Loucy (cell line): ENCODE measurements at regions not wholly inside any gene's neighbourhood (a gene's known extent, or its start where the extent isn't known, plus 50 kb on each side); places are given as distances from the start of the nearest gene placed in this dataset.

Experiments used
- H2AFZ ChIP-seq: fragments of 200-600 bp; sonication (generic); 2 replicates; pipeline ENCODE4 v1.6.0; 2016; ENCODE audit warnings: antibody characterized with exemption, mild to moderate bottlenecking, low read length, moderate library complexity
- H3F3A ChIP-seq: fragments of 200-600 bp; 2 replicates; pipeline ENCODE4 v1.6.0; 2016; ENCODE audit warnings: antibody characterized with exemption, low read depth, mild to moderate bottlenecking
- H3K27me3 ChIP-seq: fragments of 200-600 bp; sonication (generic); 2 replicates; pipeline ENCODE4 v1.6.1; 2014; ENCODE audit warnings: low read length, mild to moderate bottlenecking; ENCODE audit not compliant: insufficient read depth, poor library complexity, severe bottlenecking
- H3K36me3 ChIP-seq: fragments of 200-600 bp; sonication (generic); 2 replicates; pipeline ENCODE4 v1.6.1; 2016; ENCODE audit warnings: low read length; ENCODE audit not compliant: insufficient read depth
- H3K4me1 ChIP-seq: fragments of 200-600 bp; sonication (generic); 2 replicates; pipeline ENCODE4 v1.5.1; 2014; ENCODE audit warnings: low read length, mild to moderate bottlenecking; ENCODE audit not compliant: insufficient read depth, poor library complexity, severe bottlenecking
- H3K4me2 ChIP-seq: fragments of 200-600 bp; sonication (generic); 2 replicates; pipeline ENCODE4 v1.6.0; 2014; ENCODE audit warnings: antibody characterized with exemption, low read length, low read depth, mild to moderate bottlenecking; ENCODE audit not compliant: poor library complexity, severe bottlenecking
- H3K4me3 ChIP-seq: fragments of 200-600 bp; sonication (generic); 2 replicates; pipeline ENCODE4 v1.5.1; 2014; ENCODE audit warnings: low read length, mild to moderate bottlenecking, mixed read lengths; ENCODE audit not compliant: poor library complexity, severe bottlenecking
- H3K79me2 ChIP-seq: fragments of 200-600 bp; sonication (generic); 2 replicates; pipeline ENCODE4 v1.6.1; 2014; ENCODE audit warnings: low read length; ENCODE audit not compliant: insufficient read depth
- H3K9ac ChIP-seq: fragments of 200-600 bp; sonication (generic); 2 replicates; pipeline ENCODE4 v1.6.0; 2014; ENCODE audit warnings: mild to moderate bottlenecking, low read depth, low read length, moderate library complexity; ENCODE audit not compliant: poor library complexity, severe bottlenecking
- H3K9me2 ChIP-seq: fragments of 200-600 bp; sonication (generic); replicated peaks from 2 replicates; pipeline ENCODE4 v1.6.1; 2016; ENCODE audit warnings: low read depth, low read length, mixed read lengths
- H3K9me3 ChIP-seq: fragments of 200-600 bp; sonication (generic); 2 replicates; pipeline ENCODE4 v1.6.1; 2014; ENCODE audit warnings: mild to moderate bottlenecking, antibody characterized with exemption, low read length, low read depth; ENCODE audit not compliant: insufficient read depth
- H4K20me1 ChIP-seq: fragments of 200-600 bp; sonication (generic); 2 replicates; pipeline ENCODE4 v1.6.0; 2014; ENCODE audit warnings: antibody characterized with exemption, low read length, mild to moderate bottlenecking; ENCODE audit not compliant: insufficient read depth, poor library complexity, severe bottlenecking
- CTCF ChIP-seq: fragments of 200-600 bp; sonication (generic); conservative IDR thresholded peaks from 2 replicates; pipeline ENCODE4 v1.5.1; 2014; ENCODE audit warnings: mild to moderate bottlenecking, antibody characterized with exemption, low read length
- EZH2phosphoT487 ChIP-seq: fragments of 200-600 bp; IDR thresholded peaks from 2 replicates; pipeline ENCODE4 v1.6.1; 2018; ENCODE audit warnings: antibody characterized with exemption, mild to moderate bottlenecking, moderate library complexity, borderline replicate concordance

DNA sequence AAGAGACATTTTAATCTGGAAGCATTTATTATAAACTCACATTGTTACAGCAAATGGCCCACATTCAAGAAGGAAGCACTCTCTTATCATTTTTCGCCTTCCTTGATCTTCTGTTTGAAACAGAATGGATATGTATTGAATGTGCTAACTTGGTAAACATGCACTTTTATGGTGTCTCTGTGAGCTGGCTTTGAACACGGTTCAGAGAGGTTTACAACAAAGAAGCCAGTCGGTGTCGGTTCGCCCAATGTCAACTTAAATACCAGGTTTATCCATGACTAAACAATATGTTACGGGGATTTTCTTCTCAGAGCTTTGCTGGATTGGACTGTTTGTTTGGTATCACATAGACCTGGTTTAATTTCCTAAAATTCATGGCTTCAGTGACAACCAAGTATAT lies 226.4 kb downstream of the TGFB2 start:
- no peak overlapping the region for H3K4me3 ChIP-seq
- no peaks in the 10 kb centered on the region for H3K79me2 ChIP-seq
- TF ChIP-seq EZH2phosphoT487: no peak
- H3K4me2 ChIP-seq: no peak overlapping the region
- no peaks in the 10 kb centered on the region for H3F3A ChIP-seq
- no peaks in the 10 kb centered on the region for H3K4me1 ChIP-seq
- H3K9me3 ChIP-seq: no peaks in the 10 kb centered on the region
- H2AFZ ChIP-seq: no peak overlapping the region
- H3K9ac ChIP-seq: no peak overlapping the region
- no peaks in the 10 kb centered on the region for H3K36me3 ChIP-seq
- no peaks in the 10 kb centered on the region for H4K20me1 ChIP-seq
- H3K9me2 ChIP-seq: no peaks in the 10 kb centered on the region
- H3K27me3 ChIP-seq: no peaks in the 10 kb centered on the region

DNA sequence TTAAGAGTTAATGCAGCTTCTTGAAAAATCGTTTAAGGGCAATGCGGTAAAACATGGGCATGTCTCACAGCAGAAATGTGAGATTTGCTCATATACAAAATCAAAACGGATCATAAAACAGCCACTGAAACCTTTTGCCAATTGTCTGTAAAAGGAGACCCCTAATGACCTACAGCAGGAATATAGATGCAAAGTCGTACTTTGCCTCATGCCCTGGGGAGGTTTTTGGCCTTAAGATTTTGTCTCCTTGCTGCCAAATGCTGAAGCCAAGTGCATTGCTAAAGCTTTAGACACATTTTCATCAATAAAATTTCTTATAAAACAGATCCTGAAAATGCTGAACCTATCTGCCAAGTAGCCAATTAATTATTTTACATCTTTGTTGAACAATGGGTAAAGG lies 226.9 kb downstream of the TGFB2 start:
- no peak overlapping the region for H3K9ac ChIP-seq
- no peaks in the 10 kb centered on the region for H3K79me2 ChIP-seq
- H3K27me3 ChIP-seq: no peaks in the 10 kb centered on the region
- no peaks in the 10 kb centered on the region for H3K36me3 ChIP-seq
- H3K4me2 ChIP-seq: no peak overlapping the region
- H3K4me1 ChIP-seq: no peaks in the 10 kb centered on the region
- no peaks in the 10 kb centered on the region for H3K9me3 ChIP-seq
- no peaks in the 10 kb centered on the region for H3K9me2 ChIP-seq
- no peaks in the 10 kb centered on the region for H3F3A ChIP-seq
- no peaks in the 10 kb centered on the region for H4K20me1 ChIP-seq
- TF ChIP-seq CTCF (no peak), EZH2phosphoT487 (no peak)
- H3K4me3 ChIP-seq: no peak overlapping the region
- H2AFZ ChIP-seq: no peak overlapping the region

- no peak overlapping the region for H3K4me2 ChIP-seq
- no peaks in the 10 kb centered on the region for H3K36me3 ChIP-seq
- H3K79me2 ChIP-seq: no peaks in the 10 kb centered on the region
- no peaks in the 10 kb centered on the region for H3K9me3 ChIP-seq
- no peaks in the 10 kb centered on the region for H3K9me2 ChIP-seq
- no peak overlapping the region for H3K4me3 ChIP-seq
- TF ChIP-seq EZH2phosphoT487: no peak
- no peak for TF ChIP-seq CTCF
- H3K27me3 ChIP-seq: no peaks in the 10 kb centered on the region
- H3K4me1 ChIP-seq: no peaks in the 10 kb centered on the region
- no peak overlapping the region for H2AFZ ChIP-seq
- no peaks in the 10 kb centered on the region for H3F3A ChIP-seq
- no peaks in the 10 kb centered on the region for H4K20me1 ChIP-seq
- H3K9ac ChIP-seq: no peak overlapping the region
Measured at GRCh38 chr1:218573925-218574324, 228.8 kb downstream of the TGFB2 start.

DNA sequence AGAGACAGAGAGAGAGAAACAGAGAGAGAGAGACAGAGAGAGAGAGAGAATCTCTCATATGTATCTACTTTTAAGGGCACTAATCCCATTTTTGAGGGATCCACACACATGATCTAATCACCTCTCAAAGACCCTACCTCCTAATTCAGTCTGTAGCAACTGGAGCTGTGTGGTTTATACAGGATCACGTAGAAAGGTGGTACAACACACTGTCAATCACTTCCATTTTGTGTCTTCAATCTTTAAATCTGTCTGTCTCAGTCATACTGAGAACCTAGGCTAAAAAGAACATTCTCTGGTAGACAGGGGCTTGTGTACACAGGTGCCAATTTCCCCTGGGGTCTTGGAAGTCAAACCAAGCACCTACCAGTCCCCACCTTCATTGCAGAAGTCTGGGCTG lies 229.9 kb downstream of the TGFB2 start:
- Histone ChIP-seq H3K79me2 (no peaks in the 10 kb centered on the region), H3K9me2 (no peaks in the 10 kb centered on the region), H3K36me3 (no peaks in the 10 kb centered on the region), H4K20me1 (no peaks in the 10 kb centered on the region), H3K4me1 (no peaks in the 10 kb centered on the region), H3F3A (no peaks in the 10 kb centered on the region), H3K27me3 (no peaks in the 10 kb centered on the region), H3K4me3 (no peak overlapping the region), H3K9me3 (no peaks in the 10 kb centered on the region), H3K4me2 (no peak overlapping the region), H2AFZ (no peak overlapping the region), H3K9ac (no peak overlapping the region)
- TF ChIP-seq CTCF (no peak), EZH2phosphoT487 (no peak)
